Right lobe of liver (tissue), 4 donors: ENCODE measurements at regions not wholly inside any gene's neighbourhood (a gene's known extent, or its start where the extent isn't known, plus 50 kb on each side); places are given as distances from the start of the nearest gene placed in this dataset.

Experiments
- CTCF ChIP-seq, 4 donors: fragments of 200-600 bp in 3 of 4; fragments of 450-650 bp in 1 of 4; IDR thresholded peaks; one replicate each; pipeline versions ENCODE4 v1.5.1 to v1.8.0; 2016 to 2022; ENCODE audit warnings: antibody characterized with exemption in 4 of 4, mild to moderate bottlenecking in 2 of 4
- POLR2A ChIP-seq: fragments of 450-650 bp; IDR thresholded peaks from one replicate; pipeline ENCODE4 v1.6.1; 2017; ENCODE audit warnings: antibody characterized with exemption, mild to moderate bottlenecking
- donor health status: DM: no; HTN: no; CAD: no.
- donor health status: DM: no; HTN: no; CAD: no.
- donor health status: DM: no; HTN: yes; CAD: no.

- TF ChIP-seq CTCF (IDR thresholded peaks at IDR 0.05), result no peak
- no peak for TF ChIP-seq POLR2A
Measured at GRCh38 chr2:43023791-43024514, 202.5 kb downstream of the ZFP36L2 start.
